ENCODE measurements at regions not wholly inside any gene's neighbourhood (a gene's known extent, or its start where the extent isn't known, plus 50 kb on each side); places are given as distances from the start of the nearest gene placed in this dataset.

- Mint-ChIP-seq H3K36me3 (ENCODE audit: insufficient read depth in 1 of 3, low read depth in 3 of 3) (no peaks in the 10 kb centered on the region), H3K27me3 (ENCODE audit: low read depth) (peaks cover 18% of the 10 kb centered on the region), H3K9me3 (no peaks in the 10 kb centered on the region), H3K4me1 (no peaks in the 10 kb centered on the region), H3K27ac (no peak overlapping the region), H3K4me3 (no peak overlapping the region)
- H3K79me2 ChIP-seq (ENCODE audit: insufficient read depth, low read length), result no peaks in the 10 kb centered on the region
- H3K27ac ChIP-seq (ENCODE audit: insufficient read length, low read depth, low read length), result no peak overlapping the region
- no peak overlapping the region for H4K5ac ChIP-seq (ENCODE audit: insufficient read length, low read depth, low read length)
- H2BK120ac ChIP-seq (ENCODE audit: low read depth, low read length, poor library complexity, severe bottlenecking), result no peak overlapping the region
- H2AFZ ChIP-seq (ENCODE audit: low read length), result no peak overlapping the region
- no peak overlapping the region for H3K23ac ChIP-seq (ENCODE audit: insufficient read length, low read depth, low read length)
- no peak for TF ChIP-seq CTCF (conservative IDR thresholded peaks at IDR 0.05)
- H3K23me2 ChIP-seq (ENCODE audit: insufficient read length, low read depth, low read length, poor library complexity, severe bottlenecking), result no peaks in the 10 kb centered on the region
- no peak overlapping the region for H2BK5ac ChIP-seq (ENCODE audit: insufficient read length, low read length)
- no peak overlapping the region for H2BK12ac ChIP-seq (ENCODE audit: insufficient read length, low read depth, low read length)
- no peak overlapping the region for H2BK15ac ChIP-seq (ENCODE audit: low read depth, low read length)
- no peaks in the 10 kb centered on the region for H3K27me3 ChIP-seq (ENCODE audit: insufficient read depth, low read length)
- no peaks in the 10 kb centered on the region for H3K9me3 ChIP-seq (ENCODE audit: control insufficient read depth, low read depth, low read length)
- H3K79me1 ChIP-seq (ENCODE audit: insufficient read depth, low read depth, low read length, poor library complexity, severe bottlenecking), result no peaks in the 10 kb centered on the region
- H3K9ac ChIP-seq (ENCODE audit: extremely low read depth, insufficient read length, low read length), result no peak overlapping the region
- H2AK5ac ChIP-seq (ENCODE audit: insufficient read length, low read length), result no peak overlapping the region
- no peak overlapping the region for H3K4ac ChIP-seq (ENCODE audit: low read depth, low read length)
- no peak overlapping the region for H2BK20ac ChIP-seq (ENCODE audit: low read depth, low read length, poor library complexity, severe bottlenecking)
- no peak overlapping the region for H3K56ac ChIP-seq (ENCODE audit: insufficient read length, low read depth, low read length)
- no peak overlapping the region for H3K4me2 ChIP-seq (ENCODE audit: insufficient read depth, insufficient read length, low read length)
- no peak overlapping the region for H4K91ac ChIP-seq (ENCODE audit: insufficient read length, low read depth, low read length)
- H3K4me1 ChIP-seq (ENCODE audit: insufficient read depth, low read length), result no peaks in the 10 kb centered on the region
- no peak overlapping the region for H3K18ac ChIP-seq (ENCODE audit: insufficient read length, low read depth, low read length)
- no CpG with 5 or more reads among the region's 3 CpGs for WGBS (ENCODE audit: extremely low coverage, insufficient read length, low lambda C conversion rate)
- H4K20me1 ChIP-seq (ENCODE audit: control insufficient read depth, insufficient read depth, insufficient read length), result no peaks in the 10 kb centered on the region
- no peak overlapping the region for H3K14ac ChIP-seq (ENCODE audit: insufficient read depth, low read length)
- H3T11ph ChIP-seq (ENCODE audit: low read length), result no peak overlapping the region
- DNase-seq, result no peak
- no peak overlapping the region for H4K8ac ChIP-seq (replicated peaks; ENCODE audit: insufficient read length, low read depth, low read length)
These were observed 226.0 kb downstream of the BMP7 start for GRCh38 chr20:57040466-57040865.
